Parathyroid adenoma (tissue), 2 donors: ENCODE measurements at regions not wholly inside any gene's neighbourhood (a gene's known extent, or its start where the extent isn't known, plus 50 kb on each side); places are given as distances from the start of the nearest gene placed in this dataset.

Experiments
- H2AFZ ChIP-seq: fragments of 300-600 bp; sonication (generic); one replicate; pipeline ENCODE4 v1.7.0; 2017; ENCODE audit warnings: antibody characterized with exemption, mild to moderate bottlenecking
- H3K27ac ChIP-seq: fragments of 300-600 bp; sonication (generic); one replicate; pipeline ENCODE4 v1.7.0; 2017
- H3K27me3 ChIP-seq: fragments of 300-600 bp; sonication (generic); one replicate; pipeline ENCODE4 v1.7.0; 2017; ENCODE audit warnings: low read length; ENCODE audit not compliant: control insufficient read depth, insufficient read depth
- H3K36me3 ChIP-seq: fragments of 300-600 bp; sonication (generic); one replicate; pipeline ENCODE4 v1.7.0; 2017; ENCODE audit warnings: low read length; ENCODE audit not compliant: control insufficient read depth, insufficient read depth
- H3K4me1 ChIP-seq: fragments of 300-600 bp; sonication (generic); one replicate; pipeline ENCODE4 v1.7.0; 2017; ENCODE audit warnings: control low read depth
- H3K4me2 ChIP-seq: fragments of 300-600 bp; sonication (generic); one replicate; pipeline ENCODE4 v1.7.0; 2017; ENCODE audit warnings: low read length
- H3K4me3 ChIP-seq: fragments of 300-600 bp; sonication (generic); one replicate; pipeline ENCODE4 v1.7.0; 2017; ENCODE audit warnings: low read depth, low read length
- H3K79me2 ChIP-seq: fragments of 300-600 bp; sonication (generic); one replicate; pipeline ENCODE4 v1.7.0; 2017; ENCODE audit warnings: control low read depth
- H3K9ac ChIP-seq: fragments of 300-600 bp; sonication (generic); one replicate; pipeline ENCODE4 v1.7.0; 2017; ENCODE audit warnings: mild to moderate bottlenecking
- H3K9me3 ChIP-seq: fragments of 300-600 bp; sonication (generic); one replicate; pipeline ENCODE4 v1.7.0; 2017; ENCODE audit warnings: low read length; ENCODE audit not compliant: control insufficient read depth
- CTCF ChIP-seq: fragments of 300-600 bp; sonication (generic); IDR thresholded peaks from one replicate; pipeline ENCODE4 v1.7.0; 2017; ENCODE audit warnings: antibody characterized with exemption, mild to moderate bottlenecking
- donor health status: primary hyperparathyroidism.

GRCh38 chr4:89382439-89382838, 74.8 kb upstream of the GPRIN3 start:
- Histone ChIP-seq H3K4me2 (no peak overlapping the region), H3K4me3 (no peak overlapping the region), H3K9ac (no peak overlapping the region), H3K9me3 (no peaks in the 10 kb centered on the region), H3K36me3 (no peaks in the 10 kb centered on the region), H3K4me1 (no peaks in the 10 kb centered on the region), H3K27me3 (no peaks in the 10 kb centered on the region), H2AFZ (no peak overlapping the region), H3K27ac (no peak overlapping the region), H3K79me2 (no peaks in the 10 kb centered on the region)
- TF ChIP-seq CTCF: no peak

- Histone ChIP-seq H3K79me2 (no peaks in the 10 kb centered on the region), H3K9ac (no peak overlapping the region), H3K4me3 (no peak overlapping the region), H3K27me3 (no peaks in the 10 kb centered on the region), H3K4me2 (no peak overlapping the region), H3K36me3 (no peaks in the 10 kb centered on the region), H3K27ac (no peak overlapping the region), H3K4me1 (no peaks in the 10 kb centered on the region), H2AFZ (no peak overlapping the region), H3K9me3 (no peaks in the 10 kb centered on the region)
- no peak for TF ChIP-seq CTCF
Measured at GRCh38 chr4:89380980-89381379, 73.4 kb upstream of the GPRIN3 start.

GRCh38 chr4:89379511-89380044, 72.0 kb upstream of the GPRIN3 start:
- no peak for TF ChIP-seq CTCF
- H3K4me2 ChIP-seq: no peak overlapping the region
- no peaks in the 10 kb centered on the region for H3K79me2 ChIP-seq
- H3K4me3 ChIP-seq: no peak overlapping the region
- H3K9me3 ChIP-seq: no peaks in the 10 kb centered on the region
- H3K36me3 ChIP-seq: no peaks in the 10 kb centered on the region
- H3K27ac ChIP-seq: no peak overlapping the region
- no peaks in the 10 kb centered on the region for H3K4me1 ChIP-seq
- no peak overlapping the region for H2AFZ ChIP-seq
- no peak overlapping the region for H3K9ac ChIP-seq
- H3K27me3 ChIP-seq: no peaks in the 10 kb centered on the region

GRCh38 chr4:89373394-89373793, 65.8 kb upstream of the GPRIN3 start:
- H3K27me3 ChIP-seq: no peaks in the 10 kb centered on the region
- no peak for TF ChIP-seq CTCF
- H2AFZ ChIP-seq: no peak overlapping the region
- no peaks in the 10 kb centered on the region for H3K79me2 ChIP-seq
- H3K4me3 ChIP-seq: no peak overlapping the region
- H3K9me3 ChIP-seq: no peaks in the 10 kb centered on the region
- H3K36me3 ChIP-seq: no peaks in the 10 kb centered on the region
- H3K4me2 ChIP-seq: no peak overlapping the region
- no peaks in the 10 kb centered on the region for H3K4me1 ChIP-seq
- H3K27ac ChIP-seq: no peak overlapping the region
- no peak overlapping the region for H3K9ac ChIP-seq

- Histone ChIP-seq H2AFZ (no peak overlapping the region), H3K79me2 (no peaks in the 10 kb centered on the region), H3K27me3 (no peaks in the 10 kb centered on the region), H3K9me3 (no peaks in the 10 kb centered on the region), H3K36me3 (no peaks in the 10 kb centered on the region), H3K4me2 (no peak overlapping the region), H3K4me3 (no peak overlapping the region), H3K27ac (no peak overlapping the region), H3K9ac (no peak overlapping the region), H3K4me1 (no peaks in the 10 kb centered on the region)
- no peak for TF ChIP-seq CTCF
Measured at GRCh38 chr4:89371614-89372013, 64.0 kb upstream of the GPRIN3 start.
